H9 (cell line): ENCODE measurements at regions not wholly inside any gene's neighbourhood (a gene's known extent, or its start where the extent isn't known, plus 50 kb on each side); places are given as distances from the start of the nearest gene placed in this dataset.
"Not testable (repeated sequence)": the region's sequence is repeated elsewhere in the genome, so short reads cannot be mapped to it uniquely, and the experiment has no call there.

Experiments
- DNase-seq: peaks from one replicate; pipeline ENCODE4 v3.0.0-alpha.2; 2017
- H2AFZ ChIP-seq: one replicate; pipeline ENCODE4 v1.6.1; 2013; ENCODE audit warnings: mild to moderate bottlenecking, low read length, control low read depth, moderate library complexity
- H2AK5ac ChIP-seq: 2 replicates; pipeline ENCODE4 v1.6.1; 2013; ENCODE audit warnings: low read length, control low read depth, mixed read lengths; ENCODE audit not compliant: insufficient read length
- H2BK120ac ChIP-seq: one replicate; pipeline ENCODE4 v1.6.1; 2013; ENCODE audit warnings: low read depth, mild to moderate bottlenecking, low read length, control low read depth, inconsistent platforms; ENCODE audit not compliant: poor library complexity, severe bottlenecking
- H2BK12ac ChIP-seq: 2 replicates; pipeline ENCODE4 v1.6.1; 2013; ENCODE audit warnings: low read length, control low read depth, mixed read lengths, low read depth; ENCODE audit not compliant: insufficient read length
- H2BK15ac ChIP-seq: 2 replicates; pipeline ENCODE4 v1.6.1; 2013; ENCODE audit warnings: low read depth, low read length, control low read depth
- H2BK20ac ChIP-seq: one replicate; pipeline ENCODE4 v1.6.1; 2013; ENCODE audit warnings: low read depth, mild to moderate bottlenecking, low read length, control low read depth, inconsistent platforms; ENCODE audit not compliant: poor library complexity, severe bottlenecking
- H2BK5ac ChIP-seq: 2 replicates; pipeline ENCODE4 v1.6.1; 2013; ENCODE audit warnings: low read length, control low read depth, mixed read lengths; ENCODE audit not compliant: insufficient read length
- H3K14ac ChIP-seq: 2 replicates; pipeline ENCODE4 v1.6.1; 2013; ENCODE audit warnings: low read length, control low read depth; ENCODE audit not compliant: insufficient read depth
- H3K18ac ChIP-seq: 2 replicates; pipeline ENCODE4 v1.6.1; 2013; ENCODE audit warnings: low read depth, mild to moderate bottlenecking, mixed read lengths, low read length, control low read depth; ENCODE audit not compliant: insufficient read length
- H3K23ac ChIP-seq: 2 replicates; pipeline ENCODE4 v1.6.1; 2013; ENCODE audit warnings: low read length, control low read depth, mixed read lengths, low read depth; ENCODE audit not compliant: insufficient read length
- H3K23me2 ChIP-seq: 2 replicates; pipeline ENCODE4 v1.6.1; 2013; ENCODE audit warnings: low read depth, mild to moderate bottlenecking, mixed read lengths, low read length, control low read depth; ENCODE audit not compliant: insufficient read length, poor library complexity, severe bottlenecking
- H3K27ac ChIP-seq: 2 replicates; pipeline ENCODE4 v1.5.1; 2013; ENCODE audit warnings: low read length, control low read depth, mixed read lengths, low read depth; ENCODE audit not compliant: insufficient read length
- H3K27me3 ChIP-seq: 2 replicates; pipeline ENCODE4 v1.6.1; 2013; ENCODE audit warnings: low read length, control low read depth, inconsistent platforms; ENCODE audit not compliant: insufficient read depth
- H3K4ac ChIP-seq: 2 replicates; pipeline ENCODE4 v1.6.1; 2013; ENCODE audit warnings: low read depth, mild to moderate bottlenecking, control low read depth, inconsistent platforms, low read length, moderate library complexity
- H3K4me1 ChIP-seq: 2 replicates; pipeline ENCODE4 v1.6.1; 2013; ENCODE audit warnings: low read length, control low read depth, inconsistent platforms; ENCODE audit not compliant: insufficient read depth
- H3K4me2 ChIP-seq: 2 replicates; pipeline ENCODE4 v1.6.1; 2013; ENCODE audit warnings: low read length, control low read depth, mixed read lengths; ENCODE audit not compliant: insufficient read length, insufficient read depth
- H3K56ac ChIP-seq: 2 replicates; pipeline ENCODE4 v1.6.1; 2013; ENCODE audit warnings: low read depth, mild to moderate bottlenecking, mixed read lengths, low read length, control low read depth; ENCODE audit not compliant: insufficient read length
- H3K79me1 ChIP-seq: 2 replicates; pipeline ENCODE4 v1.6.1; 2013; ENCODE audit warnings: low read depth, mild to moderate bottlenecking, moderate library complexity, low read length, control low read depth, inconsistent platforms; ENCODE audit not compliant: insufficient read depth, poor library complexity, severe bottlenecking
- H3K79me2 ChIP-seq: 2 replicates; pipeline ENCODE4 v1.6.1; 2013; ENCODE audit warnings: low read length, control low read depth, inconsistent platforms; ENCODE audit not compliant: insufficient read depth
- H3K9ac ChIP-seq: 2 replicates; pipeline ENCODE4 v1.6.1; 2013; ENCODE audit warnings: low read length, control low read depth, mixed read lengths; ENCODE audit not compliant: insufficient read length; ENCODE audit errors: extremely low read depth
- H3K9me3 ChIP-seq: one replicate; pipeline ENCODE4 v1.6.1; 2013; ENCODE audit warnings: low read depth, low read length, inconsistent platforms; ENCODE audit not compliant: control insufficient read depth
- H3T11ph ChIP-seq: one replicate; pipeline ENCODE4 v1.6.1; 2013; ENCODE audit warnings: mild to moderate bottlenecking, low read length, control low read depth, inconsistent platforms
- H4K20me1 ChIP-seq: one replicate; pipeline ENCODE4 v1.6.1; 2013; ENCODE audit not compliant: control insufficient read depth, insufficient read length, insufficient read depth
- H4K5ac ChIP-seq: 2 replicates; pipeline ENCODE4 v1.6.1; 2013; ENCODE audit warnings: low read depth, mild to moderate bottlenecking, mixed read lengths, low read length, control low read depth; ENCODE audit not compliant: insufficient read length
- H4K8ac ChIP-seq: replicated peaks from 2 replicates; pipeline ENCODE4 v1.6.1; 2013; ENCODE audit warnings: low read length, control low read depth, mixed read lengths, low read depth; ENCODE audit not compliant: insufficient read length
- H4K91ac ChIP-seq: 2 replicates; pipeline ENCODE4 v1.6.1; 2013; ENCODE audit warnings: low read depth, mild to moderate bottlenecking, moderate library complexity, mixed read lengths, low read length, control low read depth; ENCODE audit not compliant: insufficient read length
- H3K27ac Mint-ChIP-seq, 3 experiments: 2 replicates in 2 of 3; 3 replicates in 1 of 3; pipeline ENCODE4 v1.8.0; 2020 to 2021; ENCODE audit warnings: mixed read lengths in 3 of 3, mild to moderate bottlenecking in 1 of 3, moderate library complexity in 1 of 3
- H3K27me3 Mint-ChIP-seq: 2 replicates; pipeline ENCODE4 v1.8.0; 2021; ENCODE audit warnings: low read depth, mild to moderate bottlenecking, moderate library complexity, mixed read lengths
- H3K36me3 Mint-ChIP-seq, 3 experiments: 2 replicates in 2 of 3; 3 replicates in 1 of 3; pipeline ENCODE4 v1.8.0; 2020 to 2021; ENCODE audit warnings: low read depth in 3 of 3, mixed read lengths in 3 of 3; ENCODE audit not compliant: insufficient read depth in 1 of 3
- H3K4me1 Mint-ChIP-seq, 2 experiments: 2 replicates each; pipeline ENCODE4 v1.8.0; 2020; ENCODE audit warnings: mixed read lengths in 2 of 2
- H3K4me3 Mint-ChIP-seq, 2 experiments: 2 replicates in 1 of 2; 3 replicates in 1 of 2; pipeline ENCODE4 v1.8.0; 2020 to 2021; ENCODE audit warnings: mild to moderate bottlenecking in 2 of 2, mixed read lengths in 2 of 2, moderate library complexity in 1 of 2
- H3K9me3 Mint-ChIP-seq, 2 experiments: 2 replicates in 1 of 2; 3 replicates in 1 of 2; pipeline ENCODE4 v1.8.0; 2020; ENCODE audit warnings: mild to moderate bottlenecking in 2 of 2, mixed read lengths in 2 of 2, moderate library complexity in 1 of 2
- WGBS: extraction: QIAGEN DNeasy Blood & Tissue Kit; methylation state at CpG from one replicate; pipeline ENCODE4 v1.1.7; 2013; ENCODE audit warnings: missing lambda C conversion rate, low lambda C conversion rate, mixed read lengths; ENCODE audit not compliant: insufficient read length; ENCODE audit errors: extremely low coverage; 5-methylcytosine and 5-hydroxymethylcytosine counted together

GRCh38 chr9:39532597-39532996 is 177.1 kb downstream of the SPATA31A1 start:
- not testable (repeated sequence) for H3K79me1 ChIP-seq, H2BK5ac ChIP-seq, H3K14ac ChIP-seq, H3K27ac Mint-ChIP-seq, DNase-seq, H3K9ac ChIP-seq, H4K8ac ChIP-seq, H3K18ac ChIP-seq, H4K20me1 ChIP-seq, H3K4me3 Mint-ChIP-seq, H3K23me2 ChIP-seq, H2BK15ac ChIP-seq, H2BK20ac ChIP-seq, H3T11ph ChIP-seq, H3K9me3 ChIP-seq, H3K27me3 ChIP-seq, H3K4me2 ChIP-seq, H2AK5ac ChIP-seq, H3K36me3 Mint-ChIP-seq, H3K56ac ChIP-seq, H3K27ac ChIP-seq, H3K27me3 Mint-ChIP-seq, H3K4me1 ChIP-seq, H3K9me3 Mint-ChIP-seq, H4K5ac ChIP-seq, H3K23ac ChIP-seq, H3K79me2 ChIP-seq, H3K4me1 Mint-ChIP-seq, H2BK120ac ChIP-seq, H2AFZ ChIP-seq, H2BK12ac ChIP-seq, H4K91ac ChIP-seq, H3K4ac ChIP-seq
- WGBS = no CpG with 5 or more reads among the region's 6 CpGs

GRCh38 chr9:39533001-39533762 is 177.7 kb downstream of the SPATA31A1 start:
- H3K27ac Mint-ChIP-seq, DNase-seq, H2BK5ac ChIP-seq, H2BK120ac ChIP-seq, H3K79me2 ChIP-seq, H3K27me3 ChIP-seq, H3K4me3 Mint-ChIP-seq, H4K91ac ChIP-seq, H2AFZ ChIP-seq, H3K4me1 ChIP-seq, H4K8ac ChIP-seq, H3K9me3 Mint-ChIP-seq, H3K27me3 Mint-ChIP-seq, H2BK15ac ChIP-seq, H3K4ac ChIP-seq, H3K56ac ChIP-seq, H2BK12ac ChIP-seq, H4K5ac ChIP-seq, H3K9me3 ChIP-seq, H3K23me2 ChIP-seq, H2AK5ac ChIP-seq, H3K9ac ChIP-seq, H3K18ac ChIP-seq, H3K23ac ChIP-seq, H3K79me1 ChIP-seq, H2BK20ac ChIP-seq, H3K4me2 ChIP-seq, H4K20me1 ChIP-seq, H3K14ac ChIP-seq, H3K27ac ChIP-seq, H3K4me1 Mint-ChIP-seq, H3T11ph ChIP-seq, H3K36me3 Mint-ChIP-seq: not testable (repeated sequence)
- no CpG with 5 or more reads among the region's 38 CpGs for WGBS
